ENCODE measurements at regions not wholly inside any gene's neighbourhood (a gene's known extent, or its start where the extent isn't known, plus 50 kb on each side); places are given as distances from the start of the nearest gene placed in this dataset.

DNA sequence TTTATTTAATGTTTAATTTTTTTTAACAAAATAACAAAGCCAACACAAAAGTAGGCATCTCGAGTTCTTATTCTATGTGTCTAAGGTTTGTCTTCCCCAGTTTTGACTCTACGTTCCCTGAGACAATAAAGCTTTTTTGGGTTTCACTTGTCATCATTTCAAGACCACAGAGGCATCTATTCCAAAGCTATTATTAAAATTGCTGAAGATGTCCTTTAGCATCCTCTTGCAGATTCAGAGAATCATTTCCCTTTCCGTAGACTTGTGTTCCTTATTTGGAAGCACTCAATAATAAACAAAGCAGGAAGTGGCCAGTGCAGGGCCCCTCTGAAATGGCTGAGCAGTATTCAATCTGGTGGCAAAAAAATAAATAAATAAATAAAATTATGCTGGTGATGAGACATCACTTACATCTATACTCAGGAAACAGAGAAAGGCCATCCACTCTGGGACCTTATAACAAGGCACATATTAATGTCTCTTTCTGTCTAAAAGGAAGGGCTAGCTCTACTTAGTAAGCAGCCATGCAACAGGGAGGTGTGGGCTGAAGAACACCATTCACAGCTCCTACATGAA, 362.3 kb downstream of the WDR72 start:
- TF ChIP-seq EP300 (IDR thresholded peaks at IDR 0.05; ENCODE audit: borderline replicate concordance in 1 of 2, low read depth in 1 of 2, low read length in 1 of 2) (no peak), TEAD4 (IDR thresholded peaks at IDR 0.05; ENCODE audit: borderline replicate concordance, insufficient read depth) (no peak)
- TF ChIP-seq, protein P1, sequence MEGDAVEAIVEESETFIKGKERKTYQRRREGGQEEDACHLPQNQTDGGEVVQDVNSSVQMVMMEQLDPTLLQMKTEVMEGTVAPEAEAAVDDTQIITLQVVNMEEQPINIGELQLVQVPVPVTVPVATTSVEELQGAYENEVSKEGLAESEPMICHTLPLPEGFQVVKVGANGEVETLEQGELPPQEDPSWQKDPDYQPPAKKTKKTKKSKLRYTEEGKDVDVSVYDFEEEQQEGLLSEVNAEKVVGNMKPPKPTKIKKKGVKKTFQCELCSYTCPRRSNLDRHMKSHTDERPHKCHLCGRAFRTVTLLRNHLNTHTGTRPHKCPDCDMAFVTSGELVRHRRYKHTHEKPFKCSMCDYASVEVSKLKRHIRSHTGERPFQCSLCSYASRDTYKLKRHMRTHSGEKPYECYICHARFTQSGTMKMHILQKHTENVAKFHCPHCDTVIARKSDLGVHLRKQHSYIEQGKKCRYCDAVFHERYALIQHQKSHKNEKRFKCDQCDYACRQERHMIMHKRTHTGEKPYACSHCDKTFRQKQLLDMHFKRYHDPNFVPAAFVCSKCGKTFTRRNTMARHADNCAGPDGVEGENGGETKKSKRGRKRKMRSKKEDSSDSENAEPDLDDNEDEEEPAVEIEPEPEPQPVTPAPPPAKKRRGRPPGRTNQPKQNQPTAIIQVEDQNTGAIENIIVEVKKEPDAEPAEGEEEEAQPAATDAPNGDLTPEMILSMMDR (IDR thresholded peaks at IDR 0.05) = no peak

Data from SK-N-SH (cell line).